GM23248 (cell line): ENCODE measurements at regions not wholly inside any gene's neighbourhood (a gene's known extent, or its start where the extent isn't known, plus 50 kb on each side); places are given as distances from the start of the nearest gene placed in this dataset.

Experiments
- DNase-seq: peaks from one replicate; pipeline ENCODE4 v3.0.0-alpha.2; 2015
- H2AFZ ChIP-seq: fragments of 200-600 bp; sonication (generic); 2 replicates; pipeline ENCODE4 v1.6.1; 2016; ENCODE audit warnings: antibody characterized with exemption
- H3F3A ChIP-seq: fragments of 200-600 bp; sonication (generic); 2 replicates; pipeline ENCODE4 v1.6.1; 2016; ENCODE audit warnings: mild to moderate bottlenecking, antibody characterized with exemption, mixed run types; ENCODE audit not compliant: insufficient read depth
- H3K27ac ChIP-seq: fragments of 200-600 bp; sonication (generic); 2 replicates; pipeline ENCODE4 v1.5.1; 2016; ENCODE audit warnings: mild to moderate bottlenecking
- H3K27me3 ChIP-seq: fragments of 200-600 bp; sonication (generic); replicated peaks from 2 replicates; pipeline ENCODE4 v1.6.1; 2016; ENCODE audit warnings: mild to moderate bottlenecking; ENCODE audit not compliant: insufficient read depth
- H3K36me3 ChIP-seq: fragments of 200-600 bp; sonication (generic); 2 replicates; pipeline ENCODE4 v1.6.1; 2016; ENCODE audit warnings: low read depth, mild to moderate bottlenecking
- H3K4me1 ChIP-seq: fragments of 200-600 bp; sonication (generic); 2 replicates; pipeline ENCODE4 v1.6.1; 2016; ENCODE audit warnings: mild to moderate bottlenecking; ENCODE audit not compliant: insufficient read depth
- H3K4me2 ChIP-seq: fragments of 200-600 bp; sonication (generic); one replicate; pipeline ENCODE4 v1.6.1; 2016; ENCODE audit warnings: mild to moderate bottlenecking; ENCODE audit not compliant: unreplicated experiment
- H3K4me3 ChIP-seq: fragments of 200-600 bp; sonication (generic); 2 replicates; pipeline ENCODE4 v1.5.1; 2016; ENCODE audit warnings: mild to moderate bottlenecking
- H3K79me2 ChIP-seq: fragments of 200-600 bp; sonication (generic); 2 replicates; pipeline ENCODE4 v1.6.1; 2016; ENCODE audit warnings: mild to moderate bottlenecking; ENCODE audit not compliant: insufficient read depth
- H3K9ac ChIP-seq: fragments of 200-600 bp; sonication (generic); 2 replicates; pipeline ENCODE4 v1.6.1; 2016; ENCODE audit warnings: mild to moderate bottlenecking
- H3K9me2 ChIP-seq: fragments of 200-600 bp; sonication (generic); 2 replicates; pipeline ENCODE4 v1.6.1; 2016; ENCODE audit warnings: mixed run types, mild to moderate bottlenecking, moderate library complexity; ENCODE audit not compliant: insufficient read depth
- H3K9me3 ChIP-seq: fragments of 200-600 bp; sonication (generic); one replicate; pipeline ENCODE4 v1.6.1; 2017; ENCODE audit warnings: low read depth
- H4K20me1 ChIP-seq: fragments of 200-600 bp; sonication (generic); 2 replicates; pipeline ENCODE4 v1.6.0; 2016; ENCODE audit not compliant: insufficient read depth
- EZH2 ChIP-seq: fragments of 200-600 bp; sonication (generic); IDR thresholded peaks from 2 replicates; pipeline ENCODE4 v1.6.1; 2018; ENCODE audit warnings: antibody characterized with exemption, mild to moderate bottlenecking; ENCODE audit not compliant: insufficient read depth, poor library complexity, severe bottlenecking
- EZH2phosphoT487 ChIP-seq: fragments of 200-600 bp; sonication (generic); IDR thresholded peaks from 2 replicates; pipeline ENCODE4 v1.6.1; 2018; ENCODE audit warnings: antibody characterized with exemption, moderate library complexity, mild to moderate bottlenecking, low read depth; ENCODE audit not compliant: insufficient read depth
- WGBS, 2 experiments: methylation state at CpG; one replicate each; pipeline ENCODE4 v1.1.6; 2015 to 2017; ENCODE audit warnings: low lambda C conversion rate in 2 of 2, low coverage in 1 of 2; ENCODE audit errors: missing lambda C conversion rate in 2 of 2; 5-methylcytosine and 5-hydroxymethylcytosine counted together
- in situ Hi-C: fragments of 300-500 bp; cut with MboI; formaldehyde crosslinking; loops from 2 replicates; pipeline ENCODE4 v1.15.0; 2020

GRCh38 chr2:173605994-173606393, 251.3 kb downstream of the CDCA7 start:
- H3K4me3 ChIP-seq, result no peak overlapping the region
- no peaks in the 10 kb centered on the region for H3K9me3 ChIP-seq
- H3F3A ChIP-seq, result no peaks in the 10 kb centered on the region
- TF ChIP-seq EZH2phosphoT487, result no peak
- no peak for TF ChIP-seq EZH2
- H3K4me2 ChIP-seq, result no peak overlapping the region
- no peaks in the 10 kb centered on the region for H3K4me1 ChIP-seq
- peaks cover 6% of the 10 kb centered on the region; the same call in 1 of the 2 replicates for H3K27me3 ChIP-seq
- H3K9ac ChIP-seq, result no peak overlapping the region
- no peak overlapping the region for H2AFZ ChIP-seq
- DNase-seq, result no peak
- H3K27ac ChIP-seq, result no peak overlapping the region
- H3K79me2 ChIP-seq, result no peaks in the 10 kb centered on the region
- H3K36me3 ChIP-seq, result no peaks in the 10 kb centered on the region
- in situ Hi-C loops, result no loop called here
- no peaks in the 10 kb centered on the region for H3K9me2 ChIP-seq
- 0% methylated on average over 1 of the region's 1 CpG for WGBS, 2 experiments
- no peaks in the 10 kb centered on the region for H4K20me1 ChIP-seq

GRCh38 chr2:173606619-173607248, 252.1 kb downstream of the CDCA7 start:
- DNase-seq, result no peak
- no peaks in the 10 kb centered on the region for H3K79me2 ChIP-seq
- no peaks in the 10 kb centered on the region for H3F3A ChIP-seq
- no peak overlapping the region for H3K9ac ChIP-seq
- 71% methylated on average over 5 of the region's 5 CpGs for WGBS, 2 experiments
- in situ Hi-C loops, result no loop called here
- H3K4me2 ChIP-seq, result no peak overlapping the region
- H3K9me2 ChIP-seq, result no peaks in the 10 kb centered on the region
- H3K4me3 ChIP-seq, result no peak overlapping the region
- no peaks in the 10 kb centered on the region for H4K20me1 ChIP-seq
- no peak overlapping the region for H2AFZ ChIP-seq
- H3K36me3 ChIP-seq, result no peaks in the 10 kb centered on the region
- peaks cover 10% of the 10 kb centered on the region; the same call in 1 of the 2 replicates for H3K27me3 ChIP-seq
- TF ChIP-seq EZH2phosphoT487 (no peak), EZH2 (no peak)
- no peaks in the 10 kb centered on the region for H3K9me3 ChIP-seq
- no peaks in the 10 kb centered on the region for H3K4me1 ChIP-seq
- no peak overlapping the region for H3K27ac ChIP-seq

GRCh38 chr2:173607606-173608311, 253.1 kb downstream of the CDCA7 start:
- Histone ChIP-seq H3K4me1 (no peaks in the 10 kb centered on the region), H3K27ac (no peak overlapping the region), H4K20me1 (no peaks in the 10 kb centered on the region), H3K79me2 (no peaks in the 10 kb centered on the region), H3F3A (no peaks in the 10 kb centered on the region), H3K9me2 (no peaks in the 10 kb centered on the region), H3K4me3 (no peak overlapping the region), H3K4me2 (no peak overlapping the region), H3K36me3 (no peaks in the 10 kb centered on the region), H2AFZ (no peak overlapping the region), H3K9ac (no peak overlapping the region), H3K27me3 (peaks cover 20% of the 10 kb centered on the region), H3K9me3 (no peaks in the 10 kb centered on the region)
- in situ Hi-C loops, result no loop called here
- no peak for DNase-seq
- TF ChIP-seq EZH2, result no peak
- no peak for TF ChIP-seq EZH2phosphoT487
- WGBS, 2 experiments, result 24 to 29% methylated on average over 7 of the region's 7 CpGs

- H2AFZ ChIP-seq, result no peak overlapping the region
- H3K4me3 ChIP-seq, result no peak overlapping the region
- no peak overlapping the region for H3K9ac ChIP-seq
- no peak overlapping the region for H3K27ac ChIP-seq
- no peaks in the 10 kb centered on the region for H3K79me2 ChIP-seq
- no peaks in the 10 kb centered on the region for H3K9me2 ChIP-seq
- H3K36me3 ChIP-seq, result no peaks in the 10 kb centered on the region
- H3K4me1 ChIP-seq, result no peaks in the 10 kb centered on the region
- in situ Hi-C loops, result no loop called here
- no peaks in the 10 kb centered on the region for H3F3A ChIP-seq
- H3K9me3 ChIP-seq, result no peaks in the 10 kb centered on the region
- no peaks in the 10 kb centered on the region for H4K20me1 ChIP-seq
- no peak for DNase-seq
- WGBS, 2 experiments, result 54 to 59% methylated on average over 5 of the region's 5 CpGs
- H3K27me3 ChIP-seq, result peaks cover 35% of the 10 kb centered on the region
- H3K4me2 ChIP-seq, result no peak overlapping the region
- TF ChIP-seq EZH2 (no peak), EZH2phosphoT487 (no peak)
Observed at GRCh38 chr2:173611121-173611520, 256.4 kb downstream of the CDCA7 start.
